Left lobe of liver (tissue), 2 donors: ENCODE measurements at regions not wholly inside any gene's neighbourhood (a gene's known extent, or its start where the extent isn't known, plus 50 kb on each side); places are given as distances from the start of the nearest gene placed in this dataset.
"Not testable (repeated sequence)": the region's sequence is repeated elsewhere in the genome, so short reads cannot be mapped to it uniquely, and the experiment has no call there.

Experiments used
- ATAC-seq: fragments of 200-7000 bp; cut with Tn5 transposase; one replicate; pipeline ENCODE4 v1.9.1; 2020; ENCODE audit warnings: mild to moderate bottlenecking, moderate library complexity
- DNase-seq: peaks from one replicate; pipeline ENCODE4 v3.0.0-alpha.2; 2020; ENCODE audit warnings: low spot score
- donor health status: DM: no; HTN: no; CAD: no; lungs with moderate emphysema.
- donor health status: DM: no; HTN: yes; CAD: no.

DNA sequence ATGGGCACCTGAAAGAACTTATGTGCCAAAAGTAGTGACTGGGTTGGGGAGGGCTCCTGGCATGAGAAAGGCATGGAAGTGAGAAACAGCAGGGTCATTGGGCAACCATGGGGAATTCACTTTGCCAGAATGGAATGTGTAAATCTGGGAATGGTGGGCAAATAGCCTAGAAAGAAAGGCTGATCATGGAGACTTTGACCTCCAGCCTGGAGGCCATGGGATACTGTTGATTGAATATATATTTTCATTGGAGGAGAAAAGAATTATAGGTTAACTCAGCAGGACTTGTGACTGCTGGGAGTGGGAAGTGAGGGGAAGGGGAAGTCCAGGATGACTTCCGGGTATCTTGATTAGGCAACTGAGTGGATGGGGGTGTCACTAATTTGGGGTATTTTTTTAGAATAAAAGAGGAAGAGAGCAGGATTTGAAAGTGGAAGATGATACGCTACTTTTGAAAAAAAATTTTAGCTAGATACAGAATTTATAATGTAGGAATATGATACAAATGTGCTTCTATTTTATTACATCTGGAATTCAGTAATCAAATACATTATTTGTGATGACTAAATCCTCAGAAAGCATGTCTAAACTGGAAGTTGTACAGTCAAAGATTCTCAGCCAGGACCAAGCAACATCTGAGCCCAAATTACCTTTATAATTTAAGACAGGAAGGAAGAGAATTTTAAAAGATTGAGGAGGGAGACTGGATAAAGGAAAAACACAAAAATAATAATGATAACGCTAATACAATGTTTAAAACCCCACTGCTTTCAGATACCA lies 116.2 kb downstream of the GATA6 start:
- peak; percentile 52 for DNase-seq
- peak; percentile 64 for ATAC-seq

DNA sequence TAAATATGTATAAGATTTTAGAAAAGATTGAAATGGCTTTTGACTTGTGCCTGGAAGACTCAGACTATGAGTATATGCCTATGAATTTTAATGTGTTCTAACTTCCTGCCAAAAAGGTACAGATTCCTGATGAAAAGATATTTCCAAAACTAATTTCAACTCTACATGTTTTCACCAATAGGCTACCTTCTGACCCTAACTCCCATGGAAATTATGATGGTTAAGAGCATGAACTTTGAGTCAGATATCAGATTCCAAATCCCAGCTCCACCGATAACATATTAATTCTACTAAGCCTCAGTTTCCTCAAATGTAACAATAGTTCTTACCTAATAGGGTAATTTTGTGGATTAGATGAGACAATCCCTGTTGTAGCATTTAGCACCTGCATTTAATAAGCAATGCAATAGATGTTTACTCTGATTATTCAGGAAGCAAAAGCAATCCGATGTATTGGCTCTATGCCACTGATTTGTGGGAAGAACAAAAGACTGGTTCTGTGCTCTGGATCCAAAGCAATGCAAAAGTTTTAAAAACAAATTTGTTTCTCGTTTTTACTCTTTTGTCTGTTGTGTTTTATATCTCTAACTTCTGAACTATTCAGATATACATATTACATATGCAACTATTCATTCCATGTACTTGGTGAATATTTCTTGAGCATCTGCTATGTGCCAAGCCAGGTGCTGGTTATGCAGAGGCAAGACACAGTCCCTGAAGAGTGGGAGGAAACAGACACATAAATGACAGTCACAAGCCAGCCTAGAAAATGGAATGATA lies 115.4 kb downstream of the GATA6 start:
- ATAC-seq (no peak), DNase-seq (no peak)

DNA sequence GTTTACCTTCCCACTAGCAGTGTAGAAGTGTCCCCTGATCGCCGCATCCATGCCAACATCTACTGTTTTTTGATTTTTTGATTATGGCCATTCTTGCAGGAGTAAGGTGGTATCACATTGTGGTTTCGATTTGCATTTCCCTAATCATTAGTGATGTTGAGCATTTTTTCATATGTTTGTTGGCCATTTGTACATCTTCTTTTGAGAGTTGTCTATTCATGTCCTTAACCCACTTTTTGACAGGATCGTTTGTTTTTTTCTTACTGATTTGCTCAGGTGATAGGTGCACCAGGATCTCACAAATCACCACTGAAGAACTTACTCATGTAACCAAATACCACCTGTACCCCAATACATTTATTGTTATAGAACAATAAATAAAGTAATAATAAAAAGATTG lies 114.5 kb downstream of the GATA6 start:
- DNase-seq, ATAC-seq: not testable (repeated sequence)

DNA sequence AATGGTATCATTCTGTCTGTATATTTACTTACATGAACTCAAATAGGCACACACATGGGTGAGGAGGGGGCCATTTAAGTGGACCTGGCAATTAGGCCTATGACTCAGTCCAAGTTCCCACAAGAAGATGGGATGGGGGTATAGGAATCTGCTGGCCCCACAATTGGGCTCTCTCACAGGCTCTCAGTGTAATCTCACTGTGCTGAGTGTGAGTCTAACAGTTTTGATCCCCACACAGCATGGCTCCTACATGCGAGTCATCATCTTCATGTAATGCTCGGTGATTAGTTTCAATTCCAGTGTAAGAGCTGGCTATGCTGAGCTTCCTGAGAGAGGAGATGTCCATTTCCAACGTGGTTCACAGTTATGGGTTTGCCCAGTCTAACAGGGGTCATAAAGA lies 114.0 kb downstream of the GATA6 start:
- no peak for DNase-seq
- no peak for ATAC-seq

DNA sequence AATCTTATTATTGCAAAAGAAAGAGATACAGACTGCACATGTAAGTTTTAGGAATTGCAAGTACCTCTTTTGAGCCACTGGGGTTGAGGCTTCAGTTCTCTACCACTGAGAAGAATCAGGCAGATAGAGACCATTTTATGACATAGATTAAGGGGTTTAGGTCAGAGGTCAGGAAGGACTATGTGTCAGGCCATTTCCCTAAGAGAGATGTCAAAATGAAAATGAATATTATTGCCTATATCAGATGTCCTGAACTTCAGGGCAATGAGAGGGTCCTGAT lies 113.7 kb downstream of the GATA6 start:
- ATAC-seq: no peak
- no peak for DNase-seq

DNA sequence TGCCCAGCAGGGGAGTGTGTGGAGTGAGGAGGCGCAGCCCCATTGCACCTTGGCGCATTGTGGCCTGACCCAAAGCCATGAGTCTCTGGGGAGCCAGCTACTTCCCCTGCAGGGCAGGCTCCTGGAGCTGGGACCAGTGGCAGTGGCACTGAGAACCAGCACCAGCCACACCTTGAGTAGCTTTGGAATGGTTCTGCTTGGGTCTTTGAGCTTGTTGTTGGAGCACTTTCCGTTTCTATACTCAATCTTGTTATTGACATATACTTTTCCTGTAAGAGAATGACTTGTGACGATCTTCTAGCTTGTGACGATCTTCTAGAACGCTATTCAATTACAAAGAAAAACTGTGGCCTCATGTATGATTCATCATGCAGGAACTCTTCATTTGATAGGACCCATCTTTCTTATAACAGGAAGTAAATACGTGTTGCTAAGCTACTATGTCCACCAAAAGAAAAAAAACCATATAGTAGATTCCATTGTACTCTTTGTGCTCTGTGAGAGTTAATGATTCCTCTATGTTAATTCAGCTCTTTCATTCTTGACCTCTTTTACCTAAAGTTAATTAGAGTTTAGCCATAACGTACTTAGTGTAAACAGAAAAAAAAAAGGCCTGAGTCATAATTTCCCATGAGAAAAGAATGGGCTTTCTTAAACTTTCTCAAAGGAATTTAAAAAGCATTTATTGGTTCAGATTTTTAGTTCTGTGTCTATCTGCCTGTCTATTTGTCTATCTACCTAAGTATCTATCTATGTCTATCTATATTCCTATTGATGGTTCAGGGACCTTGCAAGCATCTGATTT lies 113.1 kb downstream of the GATA6 start:
- DNase-seq: no peak

DNA sequence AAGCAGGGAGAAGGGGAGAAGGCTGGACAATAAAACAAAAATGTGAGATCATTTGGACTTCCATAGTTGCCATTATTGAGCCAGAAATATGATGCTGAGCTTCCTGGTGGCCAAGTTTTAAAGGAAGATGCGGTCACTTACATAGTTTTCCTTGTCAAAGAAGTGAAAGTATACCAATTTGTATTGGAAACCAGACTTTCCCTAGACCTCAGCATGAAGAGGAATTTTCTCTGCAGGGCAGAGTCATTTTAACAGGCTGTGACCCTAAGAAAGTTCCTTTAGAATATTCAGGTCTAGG lies 111.0 kb downstream of the GATA6 start:
- DNase-seq (no peak), ATAC-seq (no peak)

More for the DNA sequence above, 113.1 kb downstream of the GATA6 start:
- ATAC-seq: no peak

DNA sequence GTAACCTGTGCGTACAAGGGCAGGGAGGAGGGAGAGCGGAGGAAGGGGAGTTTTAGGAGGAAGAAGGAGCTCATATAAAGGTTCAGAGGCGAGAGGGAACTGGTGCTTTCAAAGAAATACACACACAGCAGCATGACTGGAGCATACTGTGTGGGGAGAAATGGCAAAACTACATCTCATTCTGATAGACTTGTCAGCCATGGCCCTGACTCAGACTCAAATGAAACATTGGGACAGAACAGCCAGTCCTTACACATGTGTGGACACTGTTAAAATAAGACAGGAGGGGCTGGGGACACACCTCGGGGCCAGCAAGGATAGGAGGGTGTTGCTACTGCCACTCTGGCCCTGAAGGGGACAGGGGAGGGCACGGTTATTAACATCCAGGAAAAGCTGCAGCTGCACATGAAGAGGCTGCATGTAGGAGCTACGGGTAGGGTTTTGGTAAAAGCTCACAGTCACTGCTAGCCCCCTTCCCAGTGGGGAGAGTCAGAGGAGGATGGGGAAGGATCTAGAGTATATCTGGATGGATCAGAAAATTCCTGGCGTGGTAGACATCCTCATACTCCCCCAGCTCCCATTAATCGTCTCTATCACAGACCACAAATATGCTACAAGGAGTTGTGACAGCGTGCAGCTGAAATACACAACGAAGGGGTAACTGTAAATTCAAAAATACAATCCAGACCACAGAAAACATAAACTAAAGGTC lies 110.5 kb downstream of the GATA6 start:
- no peak for ATAC-seq

DNA sequence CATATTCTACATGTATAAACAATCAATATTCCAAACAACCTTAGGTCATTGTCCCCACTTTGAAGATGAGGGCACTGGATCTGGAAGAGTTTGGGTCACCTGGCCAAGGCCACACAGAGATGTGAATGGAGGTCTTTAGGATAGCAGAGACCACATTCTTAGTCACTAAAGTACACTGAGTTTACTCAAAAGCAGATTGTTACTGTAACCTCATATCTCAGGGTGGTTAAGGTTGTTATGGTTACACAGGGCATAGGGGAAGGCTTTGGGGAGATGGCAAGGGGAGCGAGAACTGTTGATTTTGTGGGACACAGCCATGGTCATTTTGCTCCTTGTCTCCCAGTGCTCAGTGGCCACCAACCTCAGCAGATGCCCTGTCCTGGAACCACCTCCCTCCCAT lies 109.4 kb downstream of the GATA6 start:
- no peak for ATAC-seq
- DNase-seq: no peak

More for the DNA sequence above, 110.5 kb downstream of the GATA6 start:
- DNase-seq: no peak

DNA sequence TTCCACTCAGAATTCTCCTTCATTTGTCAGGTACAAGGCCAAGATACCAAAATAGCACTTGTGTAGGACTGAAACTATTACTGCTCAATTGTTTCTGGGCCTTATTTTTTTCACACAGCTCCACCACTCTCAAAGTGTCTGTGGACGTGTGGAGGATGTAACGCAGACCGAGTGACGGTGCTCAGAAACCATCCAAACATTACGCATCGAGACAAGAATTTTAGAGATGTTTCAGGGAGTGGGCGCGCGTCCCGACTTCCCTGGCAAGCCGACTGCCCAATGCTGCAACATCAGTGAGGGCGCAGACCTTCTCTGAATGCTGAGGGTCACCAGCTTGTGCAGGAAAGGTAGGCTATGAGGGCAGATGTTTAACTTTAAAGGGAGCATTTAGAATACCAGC lies 108.4 kb downstream of the GATA6 start:
- DNase-seq: no peak

DNA sequence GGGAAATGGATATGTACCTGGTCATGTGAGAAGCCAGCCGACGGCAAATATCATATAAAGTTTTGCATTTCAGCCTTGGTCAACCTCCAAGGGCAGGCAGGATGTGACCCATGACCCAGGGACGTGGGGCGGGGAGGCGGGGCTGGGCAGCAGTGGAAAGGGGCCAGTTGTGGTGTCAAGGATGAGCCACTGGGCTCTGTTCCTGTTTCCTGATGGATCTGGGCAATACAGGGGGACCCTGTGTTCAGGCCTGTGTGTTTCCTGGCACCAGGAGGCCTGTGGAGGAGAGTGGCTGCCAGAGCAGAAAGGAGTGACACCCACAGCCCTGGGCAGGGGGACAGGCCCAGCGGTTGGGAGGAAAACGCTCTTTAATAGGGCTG lies 106.9 kb downstream of the GATA6 start:
- no peak for DNase-seq
- ATAC-seq: peak; percentile 64

More for the DNA sequence above, 108.4 kb downstream of the GATA6 start:
- no peak for ATAC-seq

DNA sequence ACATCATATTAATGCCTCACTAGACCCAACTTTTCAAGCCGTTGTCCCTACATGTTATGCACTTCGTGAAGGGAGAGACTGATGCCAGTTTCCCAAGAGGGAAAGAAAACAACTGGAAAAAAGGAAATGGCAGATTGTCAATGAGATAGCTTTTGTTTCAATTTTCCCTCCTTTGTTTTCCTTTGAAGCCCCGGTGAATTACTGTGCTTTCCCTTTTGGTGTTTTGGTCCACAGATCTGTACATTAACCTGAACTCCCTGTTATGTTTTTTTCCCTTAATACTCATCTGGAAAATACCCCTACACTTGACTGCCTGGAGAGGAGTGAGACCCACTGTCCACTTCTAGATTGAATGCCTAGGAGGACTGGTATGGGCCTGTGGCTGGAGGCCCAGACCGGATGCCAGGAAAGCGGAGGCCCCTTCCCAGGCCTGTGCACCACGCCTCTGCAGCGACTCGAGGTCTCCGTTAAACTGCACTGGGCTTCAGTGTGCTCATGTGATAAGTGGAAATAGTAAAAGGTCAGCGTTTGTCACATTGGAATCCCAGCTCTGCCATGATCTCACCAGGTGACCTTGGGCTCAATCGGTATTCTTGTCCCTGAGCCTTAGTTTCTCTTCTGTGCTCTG lies 106.4 kb downstream of the GATA6 start:
- ATAC-seq (peak; percentile 43), DNase-seq (no peak)

DNA sequence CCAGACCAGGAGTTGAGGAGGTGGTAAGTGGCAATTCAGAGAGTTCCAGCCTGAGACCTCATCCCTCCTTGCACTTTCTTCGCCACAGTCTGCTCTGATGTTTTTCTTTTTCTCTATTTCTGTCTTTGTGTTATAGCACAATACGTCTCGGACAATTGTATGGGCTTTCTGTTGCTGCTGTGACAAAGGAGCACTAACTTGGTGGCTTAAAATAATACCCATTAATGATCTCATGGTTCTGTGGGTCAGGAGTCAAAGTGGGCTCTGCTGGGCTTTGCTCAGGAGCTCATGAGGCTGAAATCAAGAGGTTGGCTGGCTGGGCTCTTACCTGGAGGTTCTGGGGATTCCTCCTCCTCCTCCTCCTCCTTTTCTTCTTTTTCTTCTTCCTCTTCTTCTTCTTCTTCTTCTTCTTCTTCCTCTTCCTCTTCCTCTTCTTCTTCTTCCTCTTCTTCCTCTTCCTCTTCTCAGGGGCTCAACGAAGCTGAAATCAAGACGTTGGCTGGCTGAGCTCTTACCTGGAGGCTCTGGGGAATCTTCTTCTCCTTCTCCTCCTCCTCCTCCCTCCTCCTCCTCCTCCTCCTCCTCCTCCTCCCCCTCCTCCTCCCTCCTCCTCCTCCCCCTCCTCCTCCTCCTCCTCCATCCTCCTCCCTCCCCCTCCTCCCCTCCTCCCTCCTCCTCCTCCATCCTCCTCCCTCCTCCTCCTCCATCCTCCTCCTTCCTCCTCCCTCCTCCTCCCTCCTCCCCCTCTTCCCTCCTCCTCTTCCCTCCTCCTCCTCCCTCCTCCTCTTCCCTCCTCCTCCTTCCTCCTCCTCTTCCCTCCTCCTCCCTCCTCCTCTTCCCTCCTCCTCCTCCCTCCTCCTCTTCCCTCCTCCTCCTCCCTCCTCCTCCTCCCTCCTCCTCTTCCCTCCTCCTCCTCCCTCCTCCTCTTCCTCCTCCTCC lies 104.0 kb downstream of the GATA6 start:
- DNase-seq (no peak), ATAC-seq (no peak)

DNA sequence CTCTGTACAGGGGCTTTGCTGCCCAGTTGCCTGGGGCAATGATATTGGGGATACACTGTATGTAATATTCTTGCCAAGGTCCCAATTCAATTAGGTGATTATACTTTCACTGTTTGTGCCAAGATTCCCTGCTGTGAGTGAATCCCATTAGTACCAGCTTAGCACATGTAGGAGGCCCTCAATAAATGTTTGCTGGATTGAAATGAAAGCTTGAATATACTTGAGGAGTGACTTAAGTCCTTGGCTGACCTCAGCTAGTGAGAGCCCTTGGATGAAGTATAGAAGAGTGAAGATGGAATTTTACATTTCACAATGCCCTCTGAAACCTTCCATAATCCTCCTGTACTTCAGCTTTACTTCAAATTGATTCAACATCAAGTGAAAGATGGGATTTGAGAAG lies 102.9 kb downstream of the GATA6 start:
- no peak for ATAC-seq

DNA sequence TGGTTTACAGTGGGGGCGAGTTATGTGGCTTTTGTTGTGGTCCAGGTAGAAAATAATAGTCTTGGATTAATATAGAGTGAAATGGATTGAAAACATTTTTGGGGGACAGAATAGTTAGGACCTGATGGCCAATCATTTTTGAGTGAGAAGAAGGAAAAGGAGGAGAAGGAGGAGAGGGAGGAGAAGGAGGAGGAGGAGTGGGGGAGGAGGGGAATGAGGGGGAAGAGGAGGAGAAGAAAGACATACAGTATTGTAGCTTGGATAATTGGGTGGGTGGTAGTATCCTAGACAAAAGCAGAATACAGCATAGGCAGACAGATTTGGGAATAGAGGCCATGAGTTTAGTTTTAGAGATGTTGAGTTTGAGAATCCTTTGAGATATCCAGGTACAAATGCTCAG lies 101.6 kb downstream of the GATA6 start:
- DNase-seq: no peak
- ATAC-seq: no peak

More for the DNA sequence above, 102.9 kb downstream of the GATA6 start:
- DNase-seq: no peak

DNA sequence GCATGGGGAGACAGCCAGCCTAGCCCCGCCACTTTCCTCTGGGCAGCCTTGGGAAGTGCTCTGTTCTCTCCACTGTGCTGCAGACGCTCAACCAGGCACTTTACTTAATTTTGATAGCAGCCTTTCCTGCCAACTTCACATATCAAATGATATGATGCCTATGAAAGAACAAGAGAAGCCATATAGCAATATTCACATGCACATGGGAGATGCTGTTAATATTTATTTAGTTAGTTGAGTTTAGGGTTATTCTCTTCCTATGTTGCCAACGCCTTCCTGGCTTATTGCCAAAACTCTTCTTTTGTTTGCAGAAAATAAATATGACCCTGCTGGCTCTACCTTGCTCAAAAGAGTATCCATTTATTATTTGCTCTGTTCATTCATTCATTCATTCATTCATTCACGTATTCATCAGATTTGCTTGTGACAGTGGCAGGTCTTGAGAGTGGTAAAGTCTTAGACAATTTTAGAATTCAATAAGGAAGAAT lies 99.3 kb downstream of the GATA6 start:
- DNase-seq (no peak), ATAC-seq (no peak)

DNA sequence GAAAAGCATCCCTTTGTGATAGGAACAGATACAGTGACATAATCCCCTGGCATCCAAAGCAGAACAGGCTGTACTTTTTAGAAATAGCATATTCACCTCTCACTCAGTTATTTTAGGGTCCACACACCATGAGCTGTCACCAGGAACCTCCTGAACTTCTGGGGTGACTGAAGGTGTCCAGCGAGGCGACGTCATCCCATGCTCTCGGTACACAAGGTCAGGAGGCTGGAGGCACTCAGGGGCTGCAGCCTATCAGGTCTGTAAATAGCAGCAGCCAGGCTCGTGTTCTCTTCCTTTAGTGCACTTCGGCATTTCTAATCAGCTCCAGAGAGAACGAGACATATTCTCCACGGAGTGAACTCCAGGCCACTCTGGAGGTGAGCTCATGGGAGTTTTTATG lies 98.3 kb downstream of the GATA6 start:
- no peak for DNase-seq
- ATAC-seq: peak; percentile 63

DNA sequence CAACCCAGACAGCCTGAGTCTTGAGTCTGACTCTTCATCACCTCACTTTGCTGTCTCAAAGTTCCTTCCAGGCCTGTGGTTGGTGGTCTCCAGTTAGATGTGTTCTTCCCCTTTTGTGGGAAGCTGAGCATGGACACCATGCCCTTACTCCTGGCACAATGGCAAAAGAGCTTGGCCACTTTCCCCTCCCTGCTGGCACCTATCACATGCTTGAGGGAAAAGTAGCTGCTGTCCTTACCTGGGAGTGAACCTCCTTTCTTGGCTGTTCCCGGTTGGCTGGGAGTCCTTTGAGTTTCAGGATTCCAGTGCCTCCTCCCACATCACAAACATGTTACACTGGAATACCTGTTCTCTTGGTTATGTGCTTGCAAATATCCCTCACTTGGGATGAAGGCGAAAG lies 97.8 kb downstream of the GATA6 start:
- DNase-seq: no peak
- no peak for ATAC-seq

DNA sequence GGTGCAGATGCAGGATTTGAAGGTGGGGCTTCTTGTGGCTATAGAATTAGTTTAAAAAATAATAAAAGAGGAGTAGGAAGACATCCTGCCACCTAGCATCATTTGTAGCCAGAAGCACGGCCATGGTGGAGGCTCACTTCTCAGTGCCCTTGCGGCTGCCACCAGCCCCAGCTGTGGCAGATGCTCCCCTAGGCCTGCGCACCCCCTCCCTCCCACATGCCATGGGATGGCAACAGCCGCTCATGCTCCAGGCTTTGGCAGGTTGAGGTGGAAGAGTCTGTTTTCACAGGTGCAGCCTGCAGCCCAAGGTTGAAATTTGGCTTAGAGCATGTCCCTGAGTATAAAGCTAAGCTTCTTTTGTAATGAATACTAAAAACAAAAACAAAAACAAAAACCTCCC lies 96.4 kb downstream of the GATA6 start:
- DNase-seq (no peak), ATAC-seq (no peak)
